HG03439 (cell line): ENCODE measurements at regions not wholly inside any gene's neighbourhood (a gene's known extent, or its start where the extent isn't known, plus 50 kb on each side); places are given as distances from the start of the nearest gene placed in this dataset.
"Not testable (repeated sequence)": the region's sequence is repeated elsewhere in the genome, so short reads cannot be mapped to it uniquely, and the experiment has no call there.

Experiments
- ATAC-seq: cut with Tn5 transposase; IDR thresholded peaks from one replicate; pipeline ENCODE4 v1.9.1; 2021; ENCODE audit warnings: mild to moderate bottlenecking, moderate library complexity; ENCODE audit not compliant: unreplicated experiment

DNA sequence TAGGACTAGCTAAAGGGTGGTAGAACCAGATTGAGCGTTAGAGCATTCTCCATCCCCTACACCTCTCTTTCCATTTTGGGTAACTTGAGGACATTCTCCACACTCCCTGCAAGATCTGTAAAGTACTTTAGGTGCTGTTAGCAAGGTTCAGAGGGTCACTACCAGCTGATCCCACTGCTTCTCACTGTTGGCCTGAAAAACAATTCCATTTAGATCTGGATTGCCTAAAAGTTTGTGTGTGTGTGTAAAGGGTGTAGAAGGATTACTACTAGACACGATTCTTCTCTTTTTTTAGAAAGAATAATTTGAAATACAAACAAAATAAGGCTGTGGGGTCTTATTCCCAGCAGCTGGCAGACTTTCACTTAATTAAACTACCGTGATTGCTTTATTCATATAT is 95.1 kb upstream of the TMEM178A start:
- no peak for ATAC-seq

DNA sequence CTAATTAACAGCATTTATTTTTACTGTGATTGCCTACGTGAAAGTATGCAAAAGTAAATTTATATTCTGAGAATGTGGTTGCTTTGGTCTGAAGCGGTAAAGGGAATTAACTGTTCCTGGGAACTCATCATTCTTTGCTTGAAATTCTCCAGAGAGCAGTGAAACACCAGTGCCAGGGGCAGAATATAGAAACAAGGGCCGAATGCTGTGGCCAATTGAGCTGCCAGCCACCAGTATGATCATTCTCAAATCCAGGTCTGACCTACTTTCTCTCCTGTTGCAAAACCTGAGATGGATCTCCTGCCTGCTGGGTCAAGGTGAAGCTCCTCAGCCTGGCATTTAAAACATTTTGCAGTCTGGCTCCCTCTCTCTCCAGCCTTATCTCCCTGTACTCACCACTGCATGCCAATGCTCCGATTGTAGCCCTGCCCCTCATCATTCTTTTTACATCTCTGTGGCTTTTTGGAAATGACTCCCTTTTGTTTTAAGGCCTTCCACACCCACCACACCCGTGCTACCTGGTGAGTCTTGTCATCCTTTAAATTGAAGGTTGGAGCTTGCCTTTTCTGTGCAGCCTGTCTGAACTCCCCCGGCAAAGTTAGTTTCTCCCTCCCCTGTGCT is 94.5 kb upstream of the TMEM178A start:
- ATAC-seq = no peak

DNA sequence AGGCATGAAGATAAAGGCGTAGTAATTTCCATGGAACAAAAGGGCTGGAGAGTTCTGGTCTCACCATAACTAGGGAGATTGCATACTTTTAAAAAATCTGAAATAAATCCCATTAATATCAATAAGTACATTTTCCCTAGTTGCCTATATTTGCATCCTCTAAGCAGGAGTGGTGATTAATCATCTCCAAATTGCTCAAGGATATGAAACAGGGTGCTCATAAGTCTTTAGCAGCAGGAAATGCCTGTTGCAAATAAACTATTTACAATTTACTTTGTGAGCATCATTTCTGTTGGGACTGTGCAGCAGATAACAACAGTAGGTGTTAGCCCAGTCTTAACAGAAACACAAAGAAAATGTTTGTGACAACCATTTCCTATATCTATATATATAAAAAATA is 92.4 kb upstream of the TMEM178A start:
- no peak for ATAC-seq

DNA sequence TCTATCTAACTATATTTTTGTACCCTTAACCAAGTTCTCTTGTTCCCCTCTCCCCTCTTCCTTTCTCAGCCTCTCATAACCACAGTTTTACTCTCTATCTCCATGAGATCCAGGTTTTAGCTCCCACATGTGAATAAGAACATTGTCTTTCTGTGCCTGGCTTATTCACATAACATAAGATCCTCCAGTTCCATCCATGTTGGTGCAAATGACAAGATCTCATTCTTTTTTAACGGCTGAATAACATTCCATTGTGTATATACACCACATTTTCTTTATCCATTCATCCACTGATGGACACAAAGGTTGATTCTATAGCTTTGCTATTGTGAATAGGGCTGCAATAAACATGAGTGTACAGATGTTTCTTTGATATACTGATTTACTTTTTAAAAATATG is 83.9 kb upstream of the TMEM178A start:
- no peak for ATAC-seq

DNA sequence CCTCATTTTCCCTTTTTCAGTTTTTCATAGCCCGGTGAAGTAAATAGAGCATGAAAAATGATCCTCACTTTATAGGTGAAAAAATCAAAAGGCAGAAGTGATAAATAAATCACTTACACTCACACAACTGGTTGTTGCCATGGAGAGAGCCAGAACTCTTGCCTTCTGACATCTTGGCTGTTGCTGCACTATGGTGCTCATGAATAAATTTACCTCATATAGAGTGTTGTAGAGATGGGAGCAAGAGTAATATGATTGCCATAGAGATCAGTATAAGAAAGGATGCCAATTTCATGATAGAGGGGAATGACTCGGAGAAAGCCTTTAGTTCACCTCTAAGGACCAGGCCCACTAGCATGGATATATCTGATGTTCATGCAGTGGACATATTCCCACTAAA is 82.5 kb upstream of the TMEM178A start:
- no peak for ATAC-seq

GRCh38 chr2:39583781-39584180 is 81.9 kb upstream of the TMEM178A start:
- no peak for ATAC-seq

- no peak for ATAC-seq
These were observed 81.3 kb upstream of the TMEM178A start for GRCh38 chr2:39584283-39584965.

GRCh38 chr2:39585531-39585930 is 80.2 kb upstream of the TMEM178A start:
- ATAC-seq = not testable (repeated sequence)

DNA sequence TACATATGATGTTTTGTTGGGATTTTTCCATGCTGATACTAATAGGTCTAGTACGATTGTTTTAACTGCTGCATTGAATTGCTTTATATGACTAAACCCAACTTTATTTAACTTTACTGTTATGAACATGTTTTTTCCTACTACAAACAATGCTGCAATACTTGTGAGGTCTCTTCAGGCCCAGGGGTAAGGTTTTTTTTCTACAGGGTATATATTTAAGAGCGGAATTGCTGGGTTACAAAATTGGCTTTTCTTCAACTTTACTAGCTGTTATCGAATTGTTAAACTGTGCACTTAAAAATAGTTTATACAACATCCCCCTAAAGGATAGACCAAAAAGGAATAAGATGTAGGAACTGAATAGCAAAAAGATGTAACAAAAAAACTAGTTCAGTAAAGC is 78.5 kb upstream of the TMEM178A start:
- no peak for ATAC-seq

DNA sequence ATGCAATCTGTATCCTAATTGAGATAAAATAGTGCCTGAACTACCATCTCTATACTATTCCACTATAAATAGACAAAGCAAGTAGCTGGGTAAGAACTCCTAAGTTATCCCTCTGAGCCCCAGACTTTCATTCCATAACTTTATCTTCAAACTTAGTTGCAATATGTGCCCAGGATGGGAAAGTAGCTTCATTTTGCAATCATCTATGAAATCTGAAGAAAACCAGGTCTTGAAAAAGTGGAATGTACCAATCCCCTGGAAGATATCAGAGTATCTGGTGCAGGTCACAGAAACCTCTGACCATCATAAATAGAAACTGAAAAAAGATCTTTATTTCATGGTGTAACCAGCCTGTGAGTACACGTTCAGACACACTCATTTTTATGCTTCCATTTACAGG is 78.1 kb upstream of the TMEM178A start:
- ATAC-seq = no peak

GRCh38 chr2:39593439-39594393 is 72.0 kb upstream of the TMEM178A start:
- ATAC-seq = no peak

DNA sequence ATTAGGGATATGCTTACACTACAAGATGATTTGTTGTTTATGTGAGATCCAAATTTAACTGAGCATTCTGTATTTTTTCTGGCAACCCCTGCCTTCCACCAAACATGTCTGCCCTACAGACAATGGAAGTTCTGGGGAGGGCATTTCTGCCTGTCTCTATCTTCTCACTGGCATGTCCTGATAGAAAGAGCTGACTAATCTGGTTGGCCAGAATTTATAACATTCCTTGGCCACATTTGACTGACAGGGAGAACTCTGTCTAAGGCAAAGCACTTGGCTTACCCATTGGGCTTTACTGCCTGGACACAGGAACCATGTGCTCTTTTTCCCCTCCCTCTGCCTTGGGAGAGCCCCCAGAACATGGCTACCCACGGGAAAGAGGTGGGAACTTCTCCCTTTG is 70.6 kb upstream of the TMEM178A start:
- no peak for ATAC-seq

GRCh38 chr2:39597314-39597713 is 68.4 kb upstream of the TMEM178A start:
- no peak for ATAC-seq

DNA sequence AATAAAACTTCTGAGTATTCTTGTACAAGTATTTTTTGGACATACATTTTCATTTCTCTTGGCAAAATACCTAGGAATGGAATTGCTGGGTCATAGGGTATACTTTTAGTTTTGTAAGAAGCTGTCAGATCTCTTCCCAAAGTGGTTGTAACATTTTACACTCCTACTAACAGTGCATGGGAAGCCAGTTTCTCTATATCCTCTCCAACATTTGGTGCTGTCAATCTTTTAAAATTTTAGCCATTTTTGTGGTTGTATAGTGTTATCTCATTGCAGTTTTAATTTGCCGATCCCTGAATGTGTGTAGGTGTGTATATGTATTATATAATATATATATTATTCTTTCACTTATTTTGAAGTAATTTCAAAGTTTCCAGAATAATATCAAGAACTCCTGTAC is 63.1 kb upstream of the TMEM178A start:
- no peak for ATAC-seq

DNA sequence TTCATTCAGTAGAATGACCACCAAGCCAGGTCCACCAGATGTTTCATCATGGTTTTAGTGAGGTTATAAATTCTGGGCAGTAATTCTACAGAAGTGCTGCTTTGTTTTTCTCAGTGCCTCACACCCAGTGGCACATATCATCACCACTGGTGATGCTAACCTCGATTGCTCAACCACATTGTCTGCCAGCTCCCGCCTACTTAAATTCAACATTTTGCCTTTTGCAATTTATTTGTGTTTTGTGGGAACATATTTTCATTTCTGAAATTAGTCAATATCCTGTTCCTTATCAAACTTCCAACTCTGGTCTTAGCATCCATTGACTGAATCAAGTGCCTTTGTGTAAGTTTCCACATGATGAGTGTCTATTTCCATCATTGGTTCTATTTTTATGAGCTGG is 62.3 kb upstream of the TMEM178A start:
- ATAC-seq = no peak

DNA sequence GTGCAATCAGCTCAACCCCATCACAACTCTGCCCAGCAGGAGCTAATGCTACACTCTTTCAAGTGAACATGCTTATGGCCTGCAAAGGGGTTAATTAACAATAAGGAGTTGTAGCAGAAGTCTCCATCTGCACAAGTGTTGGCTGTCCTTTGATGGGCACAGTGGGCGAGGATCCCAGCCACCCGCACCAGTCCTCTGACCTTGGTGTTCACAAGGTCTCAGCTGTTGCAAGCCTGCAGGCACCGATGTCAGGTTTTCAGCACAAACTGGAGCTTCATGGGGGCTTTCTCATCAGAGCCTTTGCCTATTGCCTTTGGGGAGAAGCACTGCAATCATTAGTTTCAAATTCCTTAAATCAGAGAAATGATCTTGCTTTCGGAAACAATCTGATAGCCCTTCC is 60.9 kb upstream of the TMEM178A start:
- no peak for ATAC-seq

- ATAC-seq = no peak
These were observed 59.1 kb upstream of the TMEM178A start for GRCh38 chr2:39606585-39606984.

DNA sequence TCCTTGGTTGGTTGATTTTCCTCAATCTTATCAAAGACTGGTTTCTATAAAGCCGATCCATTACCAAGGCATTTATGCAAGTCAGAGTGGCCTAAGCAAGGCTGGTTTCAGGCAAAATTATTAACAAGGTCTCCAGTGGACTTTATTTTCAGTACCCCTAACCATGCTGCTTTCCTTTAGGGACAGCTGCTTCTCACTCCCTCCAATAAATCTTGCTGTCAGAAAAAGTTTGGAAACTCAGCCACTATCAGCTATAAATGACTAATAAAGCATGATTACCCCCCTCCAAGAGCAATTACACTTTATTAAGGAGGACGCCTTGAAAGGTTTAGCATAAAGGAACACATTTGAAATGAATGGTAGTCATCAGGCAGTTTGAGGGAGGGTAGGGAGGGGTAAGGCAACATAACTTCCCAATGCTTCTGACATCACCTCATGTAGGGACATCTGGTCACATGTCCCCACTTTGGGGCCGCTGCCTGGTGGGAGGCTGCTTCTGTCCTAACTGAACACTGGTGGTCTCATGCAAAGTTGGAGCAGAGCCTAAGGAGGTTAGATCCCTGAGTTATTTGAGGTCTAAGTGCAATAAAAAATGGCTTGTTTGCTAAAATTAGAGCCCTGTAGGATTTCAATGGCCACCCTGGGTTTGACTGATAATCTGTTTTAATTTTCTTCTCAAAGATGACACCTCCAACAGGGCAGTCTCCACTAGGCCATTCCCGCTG is 58.0 kb upstream of the TMEM178A start:
- ATAC-seq = no peak

DNA sequence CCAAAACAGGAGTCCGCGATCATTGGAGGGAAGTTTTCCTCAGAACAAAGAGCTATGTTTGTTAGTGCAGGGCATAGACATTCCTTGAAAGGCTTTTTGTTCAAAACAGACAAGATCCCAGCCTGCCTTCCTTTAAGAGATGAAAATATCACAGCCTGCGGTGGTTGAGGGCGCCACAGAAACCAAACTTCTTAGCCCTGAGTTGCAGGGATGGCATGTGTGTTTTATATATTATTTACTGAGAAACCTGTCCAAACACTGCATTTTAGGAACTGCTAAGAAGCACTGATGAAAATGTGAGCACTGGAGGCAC is 57.5 kb upstream of the TMEM178A start:
- no peak for ATAC-seq

DNA sequence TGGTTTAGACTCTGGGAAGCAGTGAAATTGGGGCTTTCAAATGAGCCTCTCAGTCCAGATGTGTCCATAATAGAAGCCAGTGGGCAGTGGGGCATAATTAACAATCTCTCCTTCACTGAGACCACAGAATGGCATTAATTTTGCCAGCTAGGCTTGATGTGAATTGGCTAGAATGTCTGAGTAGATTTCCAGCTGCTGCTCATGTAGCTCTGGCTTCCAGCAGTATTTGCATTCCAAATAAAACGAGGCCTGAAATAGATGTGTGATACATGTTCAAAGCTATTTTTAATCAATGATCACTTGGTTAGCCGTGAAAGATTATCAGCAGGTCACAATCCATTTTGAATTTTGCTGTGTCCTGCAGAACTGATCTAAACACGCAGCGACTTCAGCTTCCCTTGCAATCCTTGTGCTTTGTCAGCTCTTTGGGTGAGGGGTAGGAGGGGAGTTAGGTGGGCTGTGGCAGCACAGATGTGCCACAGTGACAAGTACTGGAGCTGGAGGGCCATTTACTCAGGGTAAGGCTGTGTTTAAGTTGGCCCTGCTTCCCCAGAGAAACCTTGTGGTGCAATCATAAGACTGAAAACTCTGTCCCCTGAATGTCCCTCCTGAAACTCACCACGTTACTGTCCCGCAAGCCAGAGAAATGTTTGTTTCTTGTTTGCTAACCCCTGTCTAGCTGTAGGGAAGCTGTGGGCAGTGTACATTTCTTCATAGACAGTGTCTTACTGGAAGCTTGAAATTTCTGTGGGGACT is 56.9 kb upstream of the TMEM178A start:
- ATAC-seq = no peak

DNA sequence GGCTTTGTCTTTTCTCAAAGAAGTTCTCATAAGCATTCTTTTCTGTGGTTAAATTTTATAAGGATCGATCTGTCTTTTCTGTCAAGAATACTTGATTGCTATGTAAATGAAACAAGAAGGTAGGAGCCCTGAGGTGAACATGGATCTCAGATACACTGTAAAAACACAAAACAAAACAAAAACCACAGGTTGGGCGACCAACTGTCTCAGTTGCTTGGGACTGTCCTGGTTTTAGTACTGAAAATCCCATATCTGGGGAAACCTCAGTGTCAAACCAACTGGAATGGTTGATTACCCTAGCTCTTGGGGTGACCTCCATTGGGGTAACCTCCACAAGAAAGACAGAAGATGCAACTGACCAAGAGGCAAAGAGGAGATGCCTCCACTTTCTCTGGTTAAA is 55.8 kb upstream of the TMEM178A start:
- no peak for ATAC-seq
